ENCODE measurements at regions not wholly inside any gene's neighbourhood (a gene's known extent, or its start where the extent isn't known, plus 50 kb on each side); places are given as distances from the start of the nearest gene placed in this dataset.

DNA sequence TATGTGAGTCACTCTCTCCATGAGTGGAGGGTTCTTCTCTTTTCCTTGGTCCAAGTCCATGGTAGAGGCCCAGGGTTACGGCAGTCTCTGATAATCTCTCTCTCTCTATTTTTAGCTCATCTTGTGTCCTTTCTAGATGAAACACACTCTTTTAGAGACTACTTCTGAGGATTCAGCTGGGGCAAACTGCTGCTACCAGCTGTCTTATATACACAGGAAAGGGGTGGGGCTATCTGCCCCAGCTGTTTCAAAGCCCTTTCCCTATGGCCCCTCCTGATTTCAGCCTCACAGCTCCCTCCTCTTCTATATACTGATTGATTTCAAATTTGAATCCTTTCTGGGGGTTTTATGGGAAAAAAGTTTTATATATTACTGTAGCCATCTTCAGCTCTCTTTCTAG, 324.8 kb downstream of the RWDD3 start (continued):
- no peak for TF ChIP-seq ZNF589 (CRISPR knock-in tag; IDR thresholded peaks at IDR 0.05; ENCODE audit: low read depth)
- TF ChIP-seq NFATC3 (IDR thresholded peaks at IDR 0.05): no peak
- TF ChIP-seq, protein P1, sequence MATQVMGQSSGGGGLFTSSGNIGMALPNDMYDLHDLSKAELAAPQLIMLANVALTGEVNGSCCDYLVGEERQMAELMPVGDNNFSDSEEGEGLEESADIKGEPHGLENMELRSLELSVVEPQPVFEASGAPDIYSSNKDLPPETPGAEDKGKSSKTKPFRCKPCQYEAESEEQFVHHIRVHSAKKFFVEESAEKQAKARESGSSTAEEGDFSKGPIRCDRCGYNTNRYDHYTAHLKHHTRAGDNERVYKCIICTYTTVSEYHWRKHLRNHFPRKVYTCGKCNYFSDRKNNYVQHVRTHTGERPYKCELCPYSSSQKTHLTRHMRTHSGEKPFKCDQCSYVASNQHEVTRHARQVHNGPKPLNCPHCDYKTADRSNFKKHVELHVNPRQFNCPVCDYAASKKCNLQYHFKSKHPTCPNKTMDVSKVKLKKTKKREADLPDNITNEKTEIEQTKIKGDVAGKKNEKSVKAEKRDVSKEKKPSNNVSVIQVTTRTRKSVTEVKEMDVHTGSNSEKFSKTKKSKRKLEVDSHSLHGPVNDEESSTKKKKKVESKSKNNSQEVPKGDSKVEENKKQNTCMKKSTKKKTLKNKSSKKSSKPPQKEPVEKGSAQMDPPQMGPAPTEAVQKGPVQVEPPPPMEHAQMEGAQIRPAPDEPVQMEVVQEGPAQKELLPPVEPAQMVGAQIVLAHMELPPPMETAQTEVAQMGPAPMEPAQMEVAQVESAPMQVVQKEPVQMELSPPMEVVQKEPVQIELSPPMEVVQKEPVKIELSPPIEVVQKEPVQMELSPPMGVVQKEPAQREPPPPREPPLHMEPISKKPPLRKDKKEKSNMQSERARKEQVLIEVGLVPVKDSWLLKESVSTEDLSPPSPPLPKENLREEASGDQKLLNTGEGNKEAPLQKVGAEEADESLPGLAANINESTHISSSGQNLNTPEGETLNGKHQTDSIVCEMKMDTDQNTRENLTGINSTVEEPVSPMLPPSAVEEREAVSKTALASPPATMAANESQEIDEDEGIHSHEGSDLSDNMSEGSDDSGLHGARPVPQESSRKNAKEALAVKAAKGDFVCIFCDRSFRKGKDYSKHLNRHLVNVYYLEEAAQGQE (IDR thresholded peaks at IDR 0.05; ENCODE audit: borderline replicate concordance): no peak
- TF ChIP-seq, protein P1 (CRISPR knock-in tag; IDR thresholded peaks at IDR 0.05; ENCODE audit: low read depth): no peak
- no peak for TF ChIP-seq GTF2E2 (tag; IDR thresholded peaks at IDR 0.05)
- TF ChIP-seq, protein P2, sequence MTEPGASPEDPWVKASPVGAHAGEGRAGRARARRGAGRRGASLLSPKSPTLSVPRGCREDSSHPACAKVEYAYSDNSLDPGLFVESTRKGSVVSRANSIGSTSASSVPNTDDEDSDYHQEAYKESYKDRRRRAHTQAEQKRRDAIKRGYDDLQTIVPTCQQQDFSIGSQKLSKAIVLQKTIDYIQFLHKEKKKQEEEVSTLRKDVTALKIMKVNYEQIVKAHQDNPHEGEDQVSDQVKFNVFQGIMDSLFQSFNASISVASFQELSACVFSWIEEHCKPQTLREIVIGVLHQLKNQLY (CRISPR knock-in tag; conservative IDR thresholded peaks at IDR 0.05): no peak
- TF ChIP-seq TAF7 (tag; IDR thresholded peaks at IDR 0.05): no peak
- TF ChIP-seq, protein P3, sequence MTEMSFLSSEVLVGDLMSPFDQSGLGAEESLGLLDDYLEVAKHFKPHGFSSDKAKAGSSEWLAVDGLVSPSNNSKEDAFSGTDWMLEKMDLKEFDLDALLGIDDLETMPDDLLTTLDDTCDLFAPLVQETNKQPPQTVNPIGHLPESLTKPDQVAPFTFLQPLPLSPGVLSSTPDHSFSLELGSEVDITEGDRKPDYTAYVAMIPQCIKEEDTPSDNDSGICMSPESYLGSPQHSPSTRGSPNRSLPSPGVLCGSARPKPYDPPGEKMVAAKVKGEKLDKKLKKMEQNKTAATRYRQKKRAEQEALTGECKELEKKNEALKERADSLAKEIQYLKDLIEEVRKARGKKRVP (CRISPR knock-in tag; IDR thresholded peaks at IDR 0.05): no peak
- TF ChIP-seq, protein P4, sequence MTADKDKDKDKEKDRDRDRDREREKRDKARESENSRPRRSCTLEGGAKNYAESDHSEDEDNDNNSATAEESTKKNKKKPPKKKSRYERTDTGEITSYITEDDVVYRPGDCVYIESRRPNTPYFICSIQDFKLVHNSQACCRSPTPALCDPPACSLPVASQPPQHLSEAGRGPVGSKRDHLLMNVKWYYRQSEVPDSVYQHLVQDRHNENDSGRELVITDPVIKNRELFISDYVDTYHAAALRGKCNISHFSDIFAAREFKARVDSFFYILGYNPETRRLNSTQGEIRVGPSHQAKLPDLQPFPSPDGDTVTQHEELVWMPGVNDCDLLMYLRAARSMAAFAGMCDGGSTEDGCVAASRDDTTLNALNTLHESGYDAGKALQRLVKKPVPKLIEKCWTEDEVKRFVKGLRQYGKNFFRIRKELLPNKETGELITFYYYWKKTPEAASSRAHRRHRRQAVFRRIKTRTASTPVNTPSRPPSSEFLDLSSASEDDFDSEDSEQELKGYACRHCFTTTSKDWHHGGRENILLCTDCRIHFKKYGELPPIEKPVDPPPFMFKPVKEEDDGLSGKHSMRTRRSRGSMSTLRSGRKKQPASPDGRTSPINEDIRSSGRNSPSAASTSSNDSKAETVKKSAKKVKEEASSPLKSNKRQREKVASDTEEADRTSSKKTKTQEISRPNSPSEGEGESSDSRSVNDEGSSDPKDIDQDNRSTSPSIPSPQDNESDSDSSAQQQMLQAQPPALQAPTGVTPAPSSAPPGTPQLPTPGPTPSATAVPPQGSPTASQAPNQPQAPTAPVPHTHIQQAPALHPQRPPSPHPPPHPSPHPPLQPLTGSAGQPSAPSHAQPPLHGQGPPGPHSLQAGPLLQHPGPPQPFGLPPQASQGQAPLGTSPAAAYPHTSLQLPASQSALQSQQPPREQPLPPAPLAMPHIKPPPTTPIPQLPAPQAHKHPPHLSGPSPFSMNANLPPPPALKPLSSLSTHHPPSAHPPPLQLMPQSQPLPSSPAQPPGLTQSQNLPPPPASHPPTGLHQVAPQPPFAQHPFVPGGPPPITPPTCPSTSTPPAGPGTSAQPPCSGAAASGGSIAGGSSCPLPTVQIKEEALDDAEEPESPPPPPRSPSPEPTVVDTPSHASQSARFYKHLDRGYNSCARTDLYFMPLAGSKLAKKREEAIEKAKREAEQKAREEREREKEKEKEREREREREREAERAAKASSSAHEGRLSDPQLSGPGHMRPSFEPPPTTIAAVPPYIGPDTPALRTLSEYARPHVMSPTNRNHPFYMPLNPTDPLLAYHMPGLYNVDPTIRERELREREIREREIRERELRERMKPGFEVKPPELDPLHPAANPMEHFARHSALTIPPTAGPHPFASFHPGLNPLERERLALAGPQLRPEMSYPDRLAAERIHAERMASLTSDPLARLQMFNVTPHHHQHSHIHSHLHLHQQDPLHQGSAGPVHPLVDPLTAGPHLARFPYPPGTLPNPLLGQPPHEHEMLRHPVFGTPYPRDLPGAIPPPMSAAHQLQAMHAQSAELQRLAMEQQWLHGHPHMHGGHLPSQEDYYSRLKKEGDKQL (CRISPR knock-in tag; IDR thresholded peaks at IDR 0.05; ENCODE audit: borderline replicate concordance): no peak
